ENCODE measurements at regions not wholly inside any gene's neighbourhood (a gene's known extent, or its start where the extent isn't known, plus 50 kb on each side); places are given as distances from the start of the nearest gene placed in this dataset.

DNA sequence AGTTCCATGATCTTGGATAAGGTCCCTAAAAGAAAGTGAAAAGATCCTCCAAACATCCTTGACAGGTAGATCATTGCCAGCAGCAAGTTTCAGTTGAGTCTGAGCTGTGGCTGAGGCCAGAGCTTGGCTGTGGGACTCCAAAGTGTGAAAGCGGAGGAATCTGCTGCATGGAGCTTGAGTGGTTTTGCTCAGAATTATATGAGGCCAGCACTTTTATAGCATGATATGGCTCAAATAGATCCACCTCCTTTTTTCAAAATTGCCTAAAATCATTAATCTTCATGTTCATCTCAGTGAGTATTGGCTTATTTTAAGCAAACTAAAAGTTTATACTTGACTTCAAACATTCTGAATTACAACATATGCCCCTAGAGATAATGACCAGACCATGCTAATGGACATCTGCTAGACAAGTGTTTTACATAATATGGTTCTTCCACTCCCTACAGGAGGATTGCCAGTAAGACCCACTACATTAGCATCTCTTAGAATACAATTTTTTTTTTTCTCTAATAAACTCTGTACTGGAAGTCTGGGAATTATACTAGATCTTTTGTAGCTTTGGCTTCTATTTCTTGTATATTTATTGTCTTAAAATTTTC, 368.1 kb downstream of the ZPLD1 start:
- Histone ChIP-seq H3K4me1 (ENCODE audit: control insufficient read depth, insufficient read depth, low read length) (no peaks in the 10 kb centered on the region), H3K36me3 (ENCODE audit: control insufficient read depth, insufficient read depth, low read length) (no peaks in the 10 kb centered on the region), H3K9me3 (ENCODE audit: control insufficient read depth, low read depth, low read length) (no peaks in the 10 kb centered on the region), H3K4me3 (ENCODE audit: low read length) (no peak overlapping the region), H3K27me3 (ENCODE audit: control insufficient read depth, insufficient read depth, low read length) (no peaks in the 10 kb centered on the region), H3K27ac (ENCODE audit: low read length) (no peak overlapping the region)
- no CpG with 5 or more reads among the region's 1 CpG for WGBS (ENCODE audit: insufficient coverage, low lambda C conversion rate)
- no peak for DNase-seq

GRCh38 chr3:102810937-102811336, 376.1 kb downstream of the ZPLD1 start:
- Histone ChIP-seq H3K9me3 (ENCODE audit: control insufficient read depth, low read depth, low read length) (no peaks in the 10 kb centered on the region), H3K4me1 (ENCODE audit: control insufficient read depth, insufficient read depth, low read length) (no peaks in the 10 kb centered on the region), H3K27ac (ENCODE audit: low read length) (no peak overlapping the region), H3K27me3 (ENCODE audit: control insufficient read depth, insufficient read depth, low read length) (no peaks in the 10 kb centered on the region), H3K36me3 (ENCODE audit: control insufficient read depth, insufficient read depth, low read length) (no peaks in the 10 kb centered on the region), H3K4me3 (ENCODE audit: low read length) (no peak overlapping the region)
- no CpG with 5 or more reads among the region's 1 CpG for WGBS (ENCODE audit: insufficient coverage, low lambda C conversion rate)
- no peak for DNase-seq

DNA sequence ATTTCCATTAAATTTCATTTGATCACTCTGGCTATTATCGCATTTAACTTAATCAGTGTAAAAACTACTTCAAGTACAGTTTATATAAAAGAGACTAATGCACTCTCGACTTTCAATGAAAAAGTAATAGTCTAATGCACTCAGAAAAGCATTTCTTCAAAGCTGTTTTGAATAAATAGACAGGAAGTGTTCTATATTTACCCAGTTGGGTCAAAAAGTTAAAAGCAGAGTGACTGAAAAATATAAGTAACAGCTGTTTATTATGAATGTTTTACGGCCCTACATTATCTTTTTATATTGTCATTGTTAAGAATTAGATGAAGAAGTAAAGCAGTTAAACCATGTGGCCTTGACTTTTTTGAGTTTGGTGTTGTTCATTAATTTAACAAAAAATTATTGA, 391.8 kb downstream of the ZPLD1 start:
- Histone ChIP-seq H3K4me3 (ENCODE audit: low read length) (no peak overlapping the region), H3K4me1 (ENCODE audit: control insufficient read depth, insufficient read depth, low read length) (no peaks in the 10 kb centered on the region), H3K27me3 (ENCODE audit: control insufficient read depth, insufficient read depth, low read length) (no peaks in the 10 kb centered on the region), H3K9me3 (ENCODE audit: control insufficient read depth, low read depth, low read length) (no peaks in the 10 kb centered on the region), H3K27ac (ENCODE audit: low read length) (no peak overlapping the region), H3K36me3 (ENCODE audit: control insufficient read depth, insufficient read depth, low read length) (no peaks in the 10 kb centered on the region)
- DNase-seq = no peak
- WGBS (ENCODE audit: insufficient coverage, low lambda C conversion rate) = 82% methylated on average over 2 of the region's 3 CpGs

DNA sequence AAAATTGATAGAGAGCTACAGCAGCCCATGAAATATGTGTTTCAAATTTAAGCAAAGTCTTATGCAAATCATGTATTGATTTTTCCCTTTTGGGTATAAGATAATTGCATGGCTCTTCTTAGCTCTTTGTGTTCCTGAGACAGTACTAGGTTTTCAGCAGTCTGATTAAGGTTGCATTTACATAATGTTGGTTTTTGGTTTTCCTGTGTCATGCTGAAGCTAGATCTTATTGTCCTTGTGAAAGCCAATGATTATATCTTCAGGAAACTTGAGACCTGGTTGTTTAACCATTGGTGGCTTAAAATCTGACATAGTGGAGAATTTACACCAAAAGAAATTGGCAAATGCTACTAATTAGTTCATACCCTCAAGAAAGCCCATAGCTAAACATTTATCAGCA, 392.6 kb downstream of the ZPLD1 start:
- no peaks in the 10 kb centered on the region for H3K4me1 ChIP-seq (ENCODE audit: control insufficient read depth, insufficient read depth, low read length)
- H3K27me3 ChIP-seq (ENCODE audit: control insufficient read depth, insufficient read depth, low read length) = no peaks in the 10 kb centered on the region
- DNase-seq = no peak
- no peak overlapping the region for H3K4me3 ChIP-seq (ENCODE audit: low read length)
- H3K27ac ChIP-seq (ENCODE audit: low read length) = no peak overlapping the region
- no peaks in the 10 kb centered on the region for H3K36me3 ChIP-seq (ENCODE audit: control insufficient read depth, insufficient read depth, low read length)
- H3K9me3 ChIP-seq (ENCODE audit: control insufficient read depth, low read depth, low read length) = no peaks in the 10 kb centered on the region

- no peaks in the 10 kb centered on the region for H3K36me3 ChIP-seq (ENCODE audit: control insufficient read depth, insufficient read depth, low read length)
- DNase-seq = no peak
- no CpG with 5 or more reads among the region's 4 CpGs for WGBS (ENCODE audit: insufficient coverage, low lambda C conversion rate)
Measured at GRCh38 chr3:102830415-102830814, 395.6 kb downstream of the ZPLD1 start.

DNA sequence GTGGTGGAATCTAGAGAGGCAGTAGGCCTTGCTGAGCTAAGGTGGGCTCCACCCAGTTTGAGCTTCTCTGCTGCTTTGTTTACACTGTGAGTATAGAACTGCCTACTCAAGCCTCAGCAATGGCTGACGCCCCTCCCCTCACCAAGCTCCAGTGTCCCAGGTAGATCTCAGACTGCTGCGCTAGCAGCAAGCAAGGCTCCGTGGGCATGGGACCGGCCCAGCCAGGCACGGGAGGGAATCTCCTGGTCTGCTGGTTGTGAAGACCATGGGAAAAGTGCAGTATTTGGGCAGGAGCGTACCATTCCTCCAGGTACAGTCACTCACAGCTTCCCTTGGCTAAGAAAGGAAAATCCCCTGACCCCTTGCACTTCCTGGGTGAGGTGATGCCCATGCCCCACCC, 407.1 kb downstream of the ZPLD1 start:
- Histone ChIP-seq H3K36me3 (ENCODE audit: control insufficient read depth, insufficient read depth, low read length) (no peaks in the 10 kb centered on the region), H3K4me3 (ENCODE audit: low read length) (no peak overlapping the region), H3K27ac (ENCODE audit: low read length) (no peak overlapping the region), H3K9me3 (ENCODE audit: control insufficient read depth, low read depth, low read length) (no peaks in the 10 kb centered on the region), H3K4me1 (ENCODE audit: control insufficient read depth, insufficient read depth, low read length) (no peaks in the 10 kb centered on the region), H3K27me3 (ENCODE audit: control insufficient read depth, insufficient read depth, low read length) (no peaks in the 10 kb centered on the region)
- DNase-seq = no peak
- no CpG with 5 or more reads among the region's 6 CpGs for WGBS (ENCODE audit: insufficient coverage, low lambda C conversion rate)

More at GRCh38 chr3:102830415-102830814, 395.6 kb downstream of the ZPLD1 start:
- H3K4me1 ChIP-seq (ENCODE audit: control insufficient read depth, insufficient read depth, low read length) = no peaks in the 10 kb centered on the region
- no peak overlapping the region for H3K4me3 ChIP-seq (ENCODE audit: low read length)
- no peaks in the 10 kb centered on the region for H3K9me3 ChIP-seq (ENCODE audit: control insufficient read depth, low read depth, low read length)
- H3K27ac ChIP-seq (ENCODE audit: low read length) = no peak overlapping the region
- no peaks in the 10 kb centered on the region for H3K27me3 ChIP-seq (ENCODE audit: control insufficient read depth, insufficient read depth, low read length)

DNA sequence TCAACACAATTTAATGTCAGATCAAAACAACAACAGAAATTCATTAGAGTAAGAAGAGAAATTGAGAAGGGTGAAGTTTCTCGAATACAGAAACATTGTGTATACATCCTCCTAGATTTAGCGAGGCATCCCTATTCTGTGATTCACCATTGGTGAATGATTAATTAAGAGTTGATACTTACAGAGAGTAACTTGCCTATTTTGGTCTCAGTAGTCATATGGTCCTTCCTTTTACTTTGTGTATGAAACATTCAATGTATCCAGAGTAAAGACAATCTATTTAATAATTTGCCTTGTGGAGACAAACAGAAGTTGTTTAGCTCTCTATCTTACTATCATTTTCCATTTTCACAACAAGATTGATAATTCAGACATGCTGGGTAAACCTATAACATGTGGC, 432.0 kb downstream of the ZPLD1 start:
- 90% methylated on average over 2 of the region's 2 CpGs for WGBS (ENCODE audit: insufficient coverage, low lambda C conversion rate)
- H3K27me3 ChIP-seq (ENCODE audit: control insufficient read depth, insufficient read depth, low read length) = no peaks in the 10 kb centered on the region

GRCh38 chr3:102883515-102883914, 448.7 kb downstream of the ZPLD1 start:
- no peak for DNase-seq
- 75% methylated on average over 1 of the region's 2 CpGs for WGBS (ENCODE audit: insufficient coverage, low lambda C conversion rate)
- no peaks in the 10 kb centered on the region for H3K27me3 ChIP-seq (ENCODE audit: control insufficient read depth, insufficient read depth, low read length)

More for the DNA sequence above, 432.0 kb downstream of the ZPLD1 start:
- no peak for DNase-seq
- Histone ChIP-seq H3K9me3 (ENCODE audit: control insufficient read depth, low read depth, low read length) (no peaks in the 10 kb centered on the region), H3K36me3 (ENCODE audit: control insufficient read depth, insufficient read depth, low read length) (no peaks in the 10 kb centered on the region), H3K4me1 (ENCODE audit: control insufficient read depth, insufficient read depth, low read length) (no peaks in the 10 kb centered on the region), H3K4me3 (ENCODE audit: low read length) (no peak overlapping the region), H3K27ac (ENCODE audit: low read length) (no peak overlapping the region)

GRCh38 chr3:102885289-102885688, 450.5 kb downstream of the ZPLD1 start:
- no peak for DNase-seq
- no peaks in the 10 kb centered on the region for H3K27me3 ChIP-seq (ENCODE audit: control insufficient read depth, insufficient read depth, low read length)
- H3K4me3 ChIP-seq (ENCODE audit: low read length) = no peak overlapping the region
- WGBS (ENCODE audit: insufficient coverage, low lambda C conversion rate) = no CpG with 5 or more reads among the region's 1 CpG
- H3K4me1 ChIP-seq (ENCODE audit: control insufficient read depth, insufficient read depth, low read length) = no peaks in the 10 kb centered on the region
- no peak overlapping the region for H3K27ac ChIP-seq (ENCODE audit: low read length)
- H3K9me3 ChIP-seq (ENCODE audit: control insufficient read depth, low read depth, low read length) = peaks cover 3% of the 10 kb centered on the region
- no peaks in the 10 kb centered on the region for H3K36me3 ChIP-seq (ENCODE audit: control insufficient read depth, insufficient read depth, low read length)

More at GRCh38 chr3:102883515-102883914, 448.7 kb downstream of the ZPLD1 start:
- no peaks in the 10 kb centered on the region for H3K4me1 ChIP-seq (ENCODE audit: control insufficient read depth, insufficient read depth, low read length)
- H3K27ac ChIP-seq (ENCODE audit: low read length) = no peak overlapping the region
- H3K4me3 ChIP-seq (ENCODE audit: low read length) = no peak overlapping the region
- peaks cover 3% of the 10 kb centered on the region for H3K9me3 ChIP-seq (ENCODE audit: control insufficient read depth, low read depth, low read length)
- H3K36me3 ChIP-seq (ENCODE audit: control insufficient read depth, insufficient read depth, low read length) = no peaks in the 10 kb centered on the region

GRCh38 chr3:102887431-102887830, 452.6 kb downstream of the ZPLD1 start:
- no peaks in the 10 kb centered on the region for H3K4me1 ChIP-seq (ENCODE audit: control insufficient read depth, insufficient read depth, low read length)
- WGBS (ENCODE audit: insufficient coverage, low lambda C conversion rate) = 90% methylated on average over 2 of the region's 3 CpGs

GRCh38 chr3:102896851-102897621, 462.2 kb downstream of the ZPLD1 start:
- Histone ChIP-seq H3K36me3 (ENCODE audit: control insufficient read depth, insufficient read depth, low read length) (no peaks in the 10 kb centered on the region), H3K27me3 (ENCODE audit: control insufficient read depth, insufficient read depth, low read length) (no peaks in the 10 kb centered on the region), H3K4me3 (ENCODE audit: low read length) (no peak overlapping the region), H3K9me3 (ENCODE audit: control insufficient read depth, low read depth, low read length) (no peaks in the 10 kb centered on the region), H3K27ac (ENCODE audit: low read length) (no peak overlapping the region), H3K4me1 (ENCODE audit: control insufficient read depth, insufficient read depth, low read length) (no peaks in the 10 kb centered on the region)
- DNase-seq = no peak
- WGBS (ENCODE audit: insufficient coverage, low lambda C conversion rate) = 60% methylated on average over 1 of the region's 1 CpG

More at GRCh38 chr3:102887431-102887830, 452.6 kb downstream of the ZPLD1 start:
- Histone ChIP-seq H3K9me3 (ENCODE audit: control insufficient read depth, low read depth, low read length) (peaks cover 3% of the 10 kb centered on the region), H3K4me3 (ENCODE audit: low read length) (no peak overlapping the region), H3K27me3 (ENCODE audit: control insufficient read depth, insufficient read depth, low read length) (no peaks in the 10 kb centered on the region), H3K27ac (ENCODE audit: low read length) (no peak overlapping the region), H3K36me3 (ENCODE audit: control insufficient read depth, insufficient read depth, low read length) (no peaks in the 10 kb centered on the region)
- no peak for DNase-seq
